ENCODE measurements at regions not wholly inside any gene's neighbourhood (a gene's known extent, or its start where the extent isn't known, plus 50 kb on each side); places are given as distances from the start of the nearest gene placed in this dataset.

- Histone ChIP-seq H3K4me3 (ENCODE audit: low read length) (no peak overlapping the region), H3F3A (ENCODE audit: insufficient read depth, low read length) (peaks cover 8% of the 10 kb centered on the region; the same call in 1 of the 2 replicates), H3K36me3 (replicated peaks; ENCODE audit: insufficient read depth, low read length) (no peaks in the 10 kb centered on the region), H3K9ac (ENCODE audit: low read length) (no peak overlapping the region), H2AFZ (ENCODE audit: low read length) (no peak overlapping the region), H3K27ac (ENCODE audit: low read length) (no peak overlapping the region), H3K79me2 (ENCODE audit: low read length) (no peaks in the 10 kb centered on the region), H3K27me3 (replicated peaks; ENCODE audit: insufficient read depth, low read length) (no peaks in the 10 kb centered on the region), H4K20me1 (ENCODE audit: insufficient read depth, low read length) (no peaks in the 10 kb centered on the region), H3K4me1 (ENCODE audit: low read length) (peaks cover 36% of the 10 kb centered on the region), H3K4me2 (ENCODE audit: low read depth, low read length) (no peak overlapping the region), H3K9me3 (replicated peaks; ENCODE audit: insufficient read depth, low read length) (no peaks in the 10 kb centered on the region), H3K9me2 (replicated peaks; ENCODE audit: insufficient read depth, low read length) (no peaks in the 10 kb centered on the region)
- TF ChIP-seq CTCF (IDR thresholded peaks at IDR 0.05; ENCODE audit: low read length) (no peak), EZH2 (optimal IDR thresholded peaks at IDR 0.05; ENCODE audit: low read depth, low read length) (no peak), EZH2phosphoT487 (IDR thresholded peaks at IDR 0.05; ENCODE audit: low read length) (no peak)
- DNase-seq: no peak
These were observed 482.2 kb downstream of the SQOR start for GRCh38 chr15:46117071-46117470.

GRCh38 chr15:46120713-46121112, 485.9 kb downstream of the SQOR start:
- H3K4me2 ChIP-seq (ENCODE audit: low read depth, low read length): peak overlapping the region; percentile 64
- DNase-seq: peak; percentile 54

GRCh38 chr15:46121441-46121840, 486.6 kb downstream of the SQOR start:
- H3K79me2 ChIP-seq (ENCODE audit: low read length): no peaks in the 10 kb centered on the region
- H3K4me1 ChIP-seq (ENCODE audit: low read length): peaks cover 36% of the 10 kb centered on the region
- DNase-seq: no peak
- H3K4me2 ChIP-seq (ENCODE audit: low read depth, low read length): no peak overlapping the region
- no peak overlapping the region for H3K9ac ChIP-seq (ENCODE audit: low read length)
- no peaks in the 10 kb centered on the region for H3K27me3 ChIP-seq (replicated peaks; ENCODE audit: insufficient read depth, low read length)
- H3K9me3 ChIP-seq (replicated peaks; ENCODE audit: insufficient read depth, low read length): no peaks in the 10 kb centered on the region
- no peaks in the 10 kb centered on the region for H4K20me1 ChIP-seq (ENCODE audit: insufficient read depth, low read length)
- no peak overlapping the region for H2AFZ ChIP-seq (ENCODE audit: low read length)
- TF ChIP-seq EZH2phosphoT487 (IDR thresholded peaks at IDR 0.05; ENCODE audit: low read length): no peak
- H3K36me3 ChIP-seq (replicated peaks; ENCODE audit: insufficient read depth, low read length): no peaks in the 10 kb centered on the region
- no peak overlapping the region for H3K27ac ChIP-seq (ENCODE audit: low read length)
- H3K9me2 ChIP-seq (replicated peaks; ENCODE audit: insufficient read depth, low read length): no peaks in the 10 kb centered on the region
- no peak overlapping the region for H3K4me3 ChIP-seq (ENCODE audit: low read length)
- peaks cover 8% of the 10 kb centered on the region; the same call in 1 of the 2 replicates for H3F3A ChIP-seq (ENCODE audit: insufficient read depth, low read length)

More at GRCh38 chr15:46120713-46121112, 485.9 kb downstream of the SQOR start:
- Histone ChIP-seq H4K20me1 (ENCODE audit: insufficient read depth, low read length) (no peaks in the 10 kb centered on the region), H3K36me3 (replicated peaks; ENCODE audit: insufficient read depth, low read length) (no peaks in the 10 kb centered on the region), H3K4me3 (ENCODE audit: low read length) (peak overlapping the region; percentile 12; the same call in 1 of the 2 replicates), H2AFZ (ENCODE audit: low read length) (no peak overlapping the region), H3K79me2 (ENCODE audit: low read length) (no peaks in the 10 kb centered on the region), H3K9me2 (replicated peaks; ENCODE audit: insufficient read depth, low read length) (no peaks in the 10 kb centered on the region), H3K27ac (ENCODE audit: low read length) (peak overlapping the region; percentile 69), H3K9me3 (replicated peaks; ENCODE audit: insufficient read depth, low read length) (no peaks in the 10 kb centered on the region), H3K9ac (ENCODE audit: low read length) (no peak overlapping the region), H3K27me3 (replicated peaks; ENCODE audit: insufficient read depth, low read length) (no peaks in the 10 kb centered on the region), H3K4me1 (ENCODE audit: low read length) (peaks cover 40% of the 10 kb centered on the region), H3F3A (ENCODE audit: insufficient read depth, low read length) (peaks cover 8% of the 10 kb centered on the region; the same call in 1 of the 2 replicates)
- TF ChIP-seq EZH2 (optimal IDR thresholded peaks at IDR 0.05; ENCODE audit: low read depth, low read length) (no peak), CTCF (IDR thresholded peaks at IDR 0.05; ENCODE audit: low read length) (no peak), EZH2phosphoT487 (IDR thresholded peaks at IDR 0.05; ENCODE audit: low read length) (no peak)

- TF ChIP-seq CTCF (IDR thresholded peaks at IDR 0.05; ENCODE audit: low read length) (no peak), EZH2 (optimal IDR thresholded peaks at IDR 0.05; ENCODE audit: low read depth, low read length) (no peak), EZH2phosphoT487 (IDR thresholded peaks at IDR 0.05; ENCODE audit: low read length) (no peak)
- H3K9ac ChIP-seq (ENCODE audit: low read length): no peak overlapping the region
- no peaks in the 10 kb centered on the region for H3K9me2 ChIP-seq (replicated peaks; ENCODE audit: insufficient read depth, low read length)
- no peaks in the 10 kb centered on the region for H3K27me3 ChIP-seq (replicated peaks; ENCODE audit: insufficient read depth, low read length)
- no peaks in the 10 kb centered on the region for H3F3A ChIP-seq (ENCODE audit: insufficient read depth, low read length)
- H3K27ac ChIP-seq (ENCODE audit: low read length): no peak overlapping the region
- no peak overlapping the region for H3K4me2 ChIP-seq (ENCODE audit: low read depth, low read length)
- no peaks in the 10 kb centered on the region for H3K79me2 ChIP-seq (ENCODE audit: low read length)
- H3K9me3 ChIP-seq (replicated peaks; ENCODE audit: insufficient read depth, low read length): no peaks in the 10 kb centered on the region
- H4K20me1 ChIP-seq (ENCODE audit: insufficient read depth, low read length): no peaks in the 10 kb centered on the region
- peaks cover 9% of the 10 kb centered on the region for H3K4me1 ChIP-seq (ENCODE audit: low read length)
- no peak overlapping the region for H3K4me3 ChIP-seq (ENCODE audit: low read length)
- no peaks in the 10 kb centered on the region for H3K36me3 ChIP-seq (replicated peaks; ENCODE audit: insufficient read depth, low read length)
- H2AFZ ChIP-seq (ENCODE audit: low read length): no peak overlapping the region
- no peak for DNase-seq
These were observed 491.8 kb downstream of the SQOR start for GRCh38 chr15:46126581-46126980.

Data from MM.1S (cell line).